Effector memory CD4-positive, alpha-beta T cell (primary cell): ENCODE measurements at regions not wholly inside any gene's neighbourhood (a gene's known extent, or its start where the extent isn't known, plus 50 kb on each side); places are given as distances from the start of the nearest gene placed in this dataset.
"Not testable (repeated sequence)": the region's sequence is repeated elsewhere in the genome, so short reads cannot be mapped to it uniquely, and the experiment has no call there.

Experiments
- DNase-seq, 3 donors: peaks; one replicate each; pipeline ENCODE4 v3.0.0-alpha.2; 2020
- H3K27ac ChIP-seq: 2 replicates; pipeline ENCODE4 v1.7.0; 2013; ENCODE audit warnings: mild to moderate bottlenecking, low read length, moderate library complexity; ENCODE audit not compliant: insufficient read depth, poor library complexity, severe bottlenecking
- H3K27me3 ChIP-seq: replicated peaks from 2 replicates; pipeline ENCODE4 v1.7.0; 2013; ENCODE audit warnings: mild to moderate bottlenecking, low read length; ENCODE audit not compliant: insufficient read depth, control insufficient read depth, poor library complexity, severe bottlenecking
- H3K36me3 ChIP-seq: 2 replicates; pipeline ENCODE4 v1.7.0; 2013; ENCODE audit warnings: mild to moderate bottlenecking, low read length, moderate library complexity; ENCODE audit not compliant: control insufficient read depth, insufficient read depth
- H3K4me1 ChIP-seq: 2 replicates; pipeline ENCODE4 v1.7.0; 2013; ENCODE audit warnings: low read length, mild to moderate bottlenecking; ENCODE audit not compliant: control insufficient read depth, insufficient read depth, poor library complexity, severe bottlenecking
- H3K4me3 ChIP-seq: 2 replicates; pipeline ENCODE4 v1.7.0; 2013; ENCODE audit warnings: low read length, low read depth, mild to moderate bottlenecking; ENCODE audit not compliant: insufficient read depth, poor library complexity, severe bottlenecking
- H3K9me3 ChIP-seq: 2 replicates; pipeline ENCODE4 v1.7.0; 2013; ENCODE audit warnings: mild to moderate bottlenecking, low read length, moderate library complexity; ENCODE audit not compliant: control insufficient read depth

- Histone ChIP-seq H3K4me3 (no peak overlapping the region), H3K27ac (no peak overlapping the region), H3K9me3 (no peaks in the 10 kb centered on the region), H3K27me3 (no peaks in the 10 kb centered on the region), H3K36me3 (no peaks in the 10 kb centered on the region), H3K4me1 (no peaks in the 10 kb centered on the region)
- no peak for DNase-seq
Measured at GRCh38 chr11:39327302-39327701, 2132.2 kb downstream of the LRRC4C start.

- H3K4me1 ChIP-seq, H3K27ac ChIP-seq, H3K9me3 ChIP-seq, DNase-seq, H3K4me3 ChIP-seq, H3K27me3 ChIP-seq, H3K36me3 ChIP-seq: not testable (repeated sequence)
Measured at GRCh38 chr11:39311888-39312287, 2147.6 kb downstream of the LRRC4C start.

GRCh38 chr11:39304586-39304985 lies 2154.9 kb downstream of the LRRC4C start:
- Histone ChIP-seq H3K4me3 (no peak overlapping the region), H3K27me3 (no peaks in the 10 kb centered on the region), H3K4me1 (no peaks in the 10 kb centered on the region), H3K36me3 (no peaks in the 10 kb centered on the region), H3K9me3 (no peaks in the 10 kb centered on the region), H3K27ac (no peak overlapping the region)
- no peak for DNase-seq

GRCh38 chr11:39294648-39295047 lies 2164.8 kb downstream of the LRRC4C start:
- Histone ChIP-seq H3K9me3 (no peaks in the 10 kb centered on the region), H3K36me3 (no peaks in the 10 kb centered on the region), H3K27ac (no peak overlapping the region), H3K27me3 (no peaks in the 10 kb centered on the region), H3K4me1 (no peaks in the 10 kb centered on the region), H3K4me3 (no peak overlapping the region)
- no peak for DNase-seq

GRCh38 chr11:39288011-39288410 lies 2171.4 kb downstream of the LRRC4C start:
- Histone ChIP-seq H3K36me3 (no peaks in the 10 kb centered on the region), H3K27me3 (no peaks in the 10 kb centered on the region), H3K27ac (no peak overlapping the region), H3K4me1 (no peaks in the 10 kb centered on the region), H3K4me3 (no peak overlapping the region), H3K9me3 (no peaks in the 10 kb centered on the region)
- no peak for DNase-seq

- H3K36me3 ChIP-seq = no peaks in the 10 kb centered on the region
- H3K27me3 ChIP-seq = no peaks in the 10 kb centered on the region
- H3K4me1 ChIP-seq = no peaks in the 10 kb centered on the region
- no peaks in the 10 kb centered on the region for H3K9me3 ChIP-seq
- no peak overlapping the region for H3K4me3 ChIP-seq
- H3K27ac ChIP-seq = no peak overlapping the region
- DNase-seq = no peak
Measured at GRCh38 chr11:39268176-39268690, 2191.2 kb downstream of the LRRC4C start.

- H3K4me3 ChIP-seq = no peak overlapping the region
- H3K27me3 ChIP-seq = no peaks in the 10 kb centered on the region
- no peaks in the 10 kb centered on the region for H3K4me1 ChIP-seq
- no peak overlapping the region for H3K27ac ChIP-seq
- no peaks in the 10 kb centered on the region for H3K9me3 ChIP-seq
- DNase-seq = no peak
- H3K36me3 ChIP-seq = no peaks in the 10 kb centered on the region
Measured at GRCh38 chr11:39255648-39256047, 2203.8 kb downstream of the LRRC4C start.

- DNase-seq = no peak
- no peaks in the 10 kb centered on the region for H3K36me3 ChIP-seq
- no peaks in the 10 kb centered on the region for H3K27me3 ChIP-seq
- no peaks in the 10 kb centered on the region for H3K9me3 ChIP-seq
- H3K27ac ChIP-seq = no peak overlapping the region
- no peak overlapping the region for H3K4me3 ChIP-seq
- H3K4me1 ChIP-seq = no peaks in the 10 kb centered on the region
Measured at GRCh38 chr11:39249566-39250365, 2209.7 kb downstream of the LRRC4C start.

GRCh38 chr11:39247570-39248137 lies 2211.8 kb downstream of the LRRC4C start:
- H3K4me1 ChIP-seq = no peaks in the 10 kb centered on the region
- H3K36me3 ChIP-seq = no peaks in the 10 kb centered on the region
- no peaks in the 10 kb centered on the region for H3K27me3 ChIP-seq
- no peak for DNase-seq
- no peaks in the 10 kb centered on the region for H3K9me3 ChIP-seq
- no peak overlapping the region for H3K27ac ChIP-seq
- H3K4me3 ChIP-seq = no peak overlapping the region

- no peak for DNase-seq
- Histone ChIP-seq H3K27ac (no peak overlapping the region), H3K9me3 (no peaks in the 10 kb centered on the region), H3K36me3 (no peaks in the 10 kb centered on the region), H3K4me3 (no peak overlapping the region), H3K4me1 (no peaks in the 10 kb centered on the region), H3K27me3 (no peaks in the 10 kb centered on the region)
Measured at GRCh38 chr11:39239553-39239952, 2219.9 kb downstream of the LRRC4C start.
